Stimulated activated naive B cell treated with anti-CD40 and anti-IgM and Interleukin-4, amounts not matched to agents 10 μg/mL and 1 μg/mL and 100 μg/mL, for 72 hours (primary cell): ENCODE measurements at regions not wholly inside any gene's neighbourhood (a gene's known extent, or its start where the extent isn't known, plus 50 kb on each side); places are given as distances from the start of the nearest gene placed in this dataset.

ENCODE experiments used
- ATAC-seq, 2 donors: fragments of 150-1000 bp; cut with Tn5 transposase; replicated peaks; 2 replicates each; pipeline ENCODE4 v1.10.0; 2021; ENCODE audit warnings: moderate library complexity in 1 of 2
- DNase-seq: peaks from one replicate; pipeline ENCODE4 v3.0.0; 2021
- H3K27ac Mint-ChIP-seq: one replicate; pipeline ENCODE4 v1.8.0; 2022; ENCODE audit warnings: mild to moderate bottlenecking, mixed read lengths
- H3K27me3 Mint-ChIP-seq, 2 donors: one replicate each; pipeline ENCODE4 v1.8.0; 2022; ENCODE audit warnings: mixed read lengths in 2 of 2
- H3K36me3 Mint-ChIP-seq, 2 donors: one replicate each; pipeline ENCODE4 v1.8.0; 2022; ENCODE audit warnings: mixed read lengths in 2 of 2, mild to moderate bottlenecking in 1 of 2
- H3K4me1 Mint-ChIP-seq, 2 donors: one replicate each; pipeline ENCODE4 v1.8.0; 2022; ENCODE audit warnings: mixed read lengths in 2 of 2, mild to moderate bottlenecking in 1 of 2
- H3K4me3 Mint-ChIP-seq, 2 donors: one replicate each; pipeline ENCODE4 v1.8.0; 2022; ENCODE audit warnings: mild to moderate bottlenecking in 2 of 2, mixed read lengths in 2 of 2, moderate library complexity in 1 of 2
- H3K9me3 Mint-ChIP-seq, 2 donors: one replicate each; pipeline ENCODE4 v1.8.0; 2022; ENCODE audit warnings: mixed read lengths in 2 of 2, mild to moderate bottlenecking in 1 of 2

DNA sequence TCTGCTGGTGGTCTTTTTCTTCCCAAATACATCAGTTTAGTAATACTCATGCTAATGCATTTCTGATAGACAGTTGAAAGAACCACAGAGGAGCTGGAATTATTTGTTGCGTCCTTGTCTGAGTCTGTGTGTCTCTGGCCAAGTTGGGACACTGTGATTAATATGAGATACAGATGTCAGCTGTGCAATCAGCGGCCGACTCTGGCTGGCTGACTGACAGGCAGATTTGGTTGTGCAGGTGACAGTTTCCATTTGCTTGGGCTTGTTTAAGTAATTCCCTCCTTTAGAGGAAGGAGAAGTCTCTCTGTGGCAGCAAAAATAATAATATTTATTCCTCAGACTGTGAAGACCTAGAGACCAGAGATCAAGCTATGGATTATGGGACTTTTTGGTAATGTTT is 176.2 kb upstream of the CHRM2 start:
- no peaks in the 10 kb centered on the region for H3K27me3 Mint-ChIP-seq
- no peak overlapping the region for H3K27ac Mint-ChIP-seq
- DNase-seq (no peak), ATAC-seq (no peak)
- H3K4me3 Mint-ChIP-seq, result no peak overlapping the region
- H3K36me3 Mint-ChIP-seq, result no peaks in the 10 kb centered on the region
- H3K4me1 Mint-ChIP-seq, result no peaks in the 10 kb centered on the region
- H3K9me3 Mint-ChIP-seq, result peaks cover 0 to 4% of the 10 kb centered on the region in 2 donors

DNA sequence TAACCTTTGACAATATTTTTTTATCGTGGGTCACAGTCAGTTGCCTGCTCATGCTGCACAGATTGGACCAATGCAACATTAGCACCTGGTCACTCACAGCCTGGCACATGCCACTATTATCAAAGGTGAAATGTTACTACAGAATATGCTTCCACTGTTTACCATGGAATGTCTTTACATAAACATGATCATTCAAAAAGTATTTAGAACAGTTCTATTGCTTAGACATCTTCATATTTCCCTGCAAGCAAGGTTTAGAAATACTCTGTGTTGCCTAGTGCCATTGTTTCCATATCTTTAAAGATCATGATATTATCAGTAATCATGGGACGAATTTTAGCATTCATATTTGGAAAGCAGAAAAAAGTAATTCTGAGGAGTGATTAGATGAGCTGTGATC is 179.9 kb upstream of the CHRM2 start:
- DNase-seq (no peak), ATAC-seq (no peak)
- H3K4me3 Mint-ChIP-seq, result no peak overlapping the region
- no peaks in the 10 kb centered on the region for H3K36me3 Mint-ChIP-seq
- H3K9me3 Mint-ChIP-seq, result no peaks in the 10 kb centered on the region
- H3K27ac Mint-ChIP-seq, result no peak overlapping the region
- no peaks in the 10 kb centered on the region for H3K27me3 Mint-ChIP-seq
- no peaks in the 10 kb centered on the region for H3K4me1 Mint-ChIP-seq

- Mint-ChIP-seq H3K36me3 (no peaks in the 10 kb centered on the region), H3K27ac (no peak overlapping the region), H3K4me1 (no peaks in the 10 kb centered on the region), H3K27me3 (no peaks in the 10 kb centered on the region), H3K4me3 (no peak overlapping the region), H3K9me3 (no peaks in the 10 kb centered on the region)
- ATAC-seq (no peak), DNase-seq (no peak)
Measured at GRCh38 chr7:136687693-136688322, 180.6 kb upstream of the CHRM2 start.

- H3K27ac Mint-ChIP-seq, result no peak overlapping the region
- no peaks in the 10 kb centered on the region for H3K27me3 Mint-ChIP-seq
- H3K9me3 Mint-ChIP-seq, result no peaks in the 10 kb centered on the region
- ATAC-seq (no peak), DNase-seq (no peak)
- H3K36me3 Mint-ChIP-seq, result no peaks in the 10 kb centered on the region
- H3K4me3 Mint-ChIP-seq, result no peak overlapping the region
- no peaks in the 10 kb centered on the region for H3K4me1 Mint-ChIP-seq
Measured at GRCh38 chr7:136685501-136686173, 182.8 kb upstream of the CHRM2 start.

- no peaks in the 10 kb centered on the region for H3K36me3 Mint-ChIP-seq
- H3K4me1 Mint-ChIP-seq, result no peaks in the 10 kb centered on the region
- H3K27ac Mint-ChIP-seq, result no peak overlapping the region
- DNase-seq (no peak), ATAC-seq (no peak)
- H3K9me3 Mint-ChIP-seq, result peaks cover 12 to 15% of the 10 kb centered on the region in 2 donors
- H3K27me3 Mint-ChIP-seq, result no peaks in the 10 kb centered on the region
- no peak overlapping the region for H3K4me3 Mint-ChIP-seq
Measured at GRCh38 chr7:136677471-136678365, 190.7 kb upstream of the CHRM2 start.

- Mint-ChIP-seq H3K27ac (no peak overlapping the region), H3K4me3 (no peak overlapping the region), H3K36me3 (peaks cover 0 to 2% of the 10 kb centered on the region in 2 donors), H3K27me3 (no peaks in the 10 kb centered on the region), H3K4me1 (no peaks in the 10 kb centered on the region), H3K9me3 (peaks cover 13 to 18% of the 10 kb centered on the region in 2 donors)
- ATAC-seq (no peak), DNase-seq (no peak)
Measured at GRCh38 chr7:136667584-136667983, 200.9 kb upstream of the CHRM2 start.

GRCh38 chr7:136665878-136666509 is 202.5 kb upstream of the CHRM2 start:
- Mint-ChIP-seq H3K27me3 (no peaks in the 10 kb centered on the region), H3K36me3 (peaks cover 0 to 2% of the 10 kb centered on the region in 2 donors), H3K4me3 (no peak overlapping the region), H3K9me3 (peaks cover 7 to 8% of the 10 kb centered on the region in 2 donors), H3K4me1 (no peaks in the 10 kb centered on the region), H3K27ac (no peak overlapping the region)
- no peak for ATAC-seq
- no peak for DNase-seq

DNA sequence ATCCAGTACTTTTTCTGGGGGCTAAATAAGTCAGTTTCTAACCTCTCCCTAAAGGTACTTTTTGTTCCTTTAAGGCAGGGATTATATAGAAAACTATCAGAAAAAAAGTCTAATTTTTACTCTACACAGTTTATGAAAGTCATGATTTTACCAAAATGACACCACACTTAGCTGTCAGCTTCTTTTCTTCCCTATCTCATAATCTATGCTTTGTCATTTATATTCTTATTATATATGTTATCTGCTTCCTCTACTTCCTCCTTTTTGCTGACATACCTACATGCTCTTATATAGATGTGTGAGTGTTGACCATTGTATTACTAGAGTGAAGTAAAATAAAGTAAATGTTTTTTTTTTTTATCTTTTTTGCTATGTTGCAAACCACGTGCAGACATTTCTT is 203.9 kb upstream of the CHRM2 start:
- Mint-ChIP-seq H3K9me3 (peaks cover 0 to 6% of the 10 kb centered on the region in 2 donors), H3K36me3 (no peaks in the 10 kb centered on the region), H3K4me1 (no peaks in the 10 kb centered on the region), H3K27ac (no peak overlapping the region), H3K27me3 (no peaks in the 10 kb centered on the region), H3K4me3 (no peak overlapping the region)
- DNase-seq, result no peak
- no peak for ATAC-seq

- H3K27ac Mint-ChIP-seq, result no peak overlapping the region
- no peaks in the 10 kb centered on the region for H3K4me1 Mint-ChIP-seq
- ATAC-seq (no peak), DNase-seq (no peak)
- no peaks in the 10 kb centered on the region for H3K36me3 Mint-ChIP-seq
- H3K9me3 Mint-ChIP-seq, result peaks cover 3 to 5% of the 10 kb centered on the region in 2 donors
- H3K27me3 Mint-ChIP-seq, result no peaks in the 10 kb centered on the region
- H3K4me3 Mint-ChIP-seq, result no peak overlapping the region
Measured at GRCh38 chr7:136657482-136657921, 210.9 kb upstream of the CHRM2 start.

GRCh38 chr7:136656516-136656915 is 211.9 kb upstream of the CHRM2 start:
- ATAC-seq (no peak), DNase-seq (no peak)
- Mint-ChIP-seq H3K36me3 (no peaks in the 10 kb centered on the region), H3K4me3 (no peak overlapping the region), H3K9me3 (peaks cover 3 to 5% of the 10 kb centered on the region in 2 donors), H3K27me3 (no peaks in the 10 kb centered on the region), H3K27ac (no peak overlapping the region), H3K4me1 (no peaks in the 10 kb centered on the region)

- H3K9me3 Mint-ChIP-seq, result peaks cover 3 to 5% of the 10 kb centered on the region in 2 donors
- no peaks in the 10 kb centered on the region for H3K27me3 Mint-ChIP-seq
- no peaks in the 10 kb centered on the region for H3K36me3 Mint-ChIP-seq
- no peak for ATAC-seq
- H3K4me1 Mint-ChIP-seq, result no peaks in the 10 kb centered on the region
- no peak overlapping the region for H3K27ac Mint-ChIP-seq
- no peak overlapping the region for H3K4me3 Mint-ChIP-seq
- no peak for DNase-seq
Measured at GRCh38 chr7:136655414-136655813, 213.0 kb upstream of the CHRM2 start.

DNA sequence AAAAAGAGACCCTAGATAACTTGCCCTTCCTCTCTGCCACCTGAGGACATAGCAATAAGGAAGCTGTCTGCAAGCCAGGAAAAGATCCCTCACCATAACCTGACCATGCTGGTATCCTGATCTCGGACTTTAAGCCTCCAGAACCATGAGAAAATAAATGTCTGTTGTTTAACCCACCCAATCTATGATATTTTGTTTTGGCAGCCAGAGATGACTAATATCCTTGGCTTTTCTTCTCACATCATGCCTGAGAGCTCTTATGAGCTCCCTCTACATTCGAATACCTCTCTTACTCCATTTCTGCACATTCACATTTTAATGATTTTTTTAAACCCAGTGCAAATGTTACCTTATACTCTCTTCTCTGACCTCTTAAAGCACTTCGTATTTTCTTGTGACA is 214.0 kb upstream of the CHRM2 start:
- Mint-ChIP-seq H3K4me3 (no peak overlapping the region), H3K9me3 (peaks cover 5 to 6% of the 10 kb centered on the region in 2 donors), H3K27ac (no peak overlapping the region), H3K4me1 (no peaks in the 10 kb centered on the region), H3K36me3 (no peaks in the 10 kb centered on the region), H3K27me3 (no peaks in the 10 kb centered on the region)
- ATAC-seq (no peak), DNase-seq (no peak)

DNA sequence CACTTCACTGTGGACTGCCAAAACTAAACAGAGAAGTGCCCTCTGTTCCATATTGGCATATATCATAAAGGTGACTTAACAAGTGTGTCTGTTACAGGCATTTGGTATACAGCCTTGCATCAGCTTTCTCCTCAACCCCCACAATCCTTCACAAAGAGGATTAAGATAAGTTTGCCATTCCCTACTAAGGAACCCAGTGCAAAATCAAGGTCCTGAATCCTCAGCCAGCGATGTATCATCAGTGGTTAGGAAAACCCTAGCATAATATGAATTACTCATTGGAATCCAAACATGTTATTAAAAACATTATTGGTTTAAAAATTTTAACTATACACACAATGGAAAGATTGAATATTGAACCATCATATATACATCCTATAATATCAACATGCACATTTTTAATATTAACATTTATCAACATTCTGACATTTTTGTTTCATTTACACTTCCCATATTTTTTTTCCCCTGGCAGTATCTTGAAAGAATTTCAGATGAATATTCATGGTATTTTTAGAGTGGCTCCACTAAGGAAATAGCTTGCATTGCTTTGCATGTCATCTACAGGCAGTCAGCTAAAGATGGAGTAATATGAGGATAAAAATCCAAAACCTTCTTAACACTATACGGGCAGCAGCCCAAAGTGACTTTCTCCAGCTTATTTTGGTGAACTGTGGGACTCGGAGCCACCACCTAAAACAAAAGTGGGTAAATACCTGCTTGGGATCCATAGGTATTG is 215.6 kb upstream of the CHRM2 start:
- Mint-ChIP-seq H3K9me3 (peaks cover 5 to 7% of the 10 kb centered on the region in 2 donors), H3K27ac (no peak overlapping the region), H3K4me3 (no peak overlapping the region), H3K36me3 (no peaks in the 10 kb centered on the region), H3K4me1 (no peaks in the 10 kb centered on the region), H3K27me3 (no peaks in the 10 kb centered on the region)
- DNase-seq (no peak), ATAC-seq (no peak)

GRCh38 chr7:136640977-136641376 is 227.5 kb upstream of the CHRM2 start:
- H3K9me3 Mint-ChIP-seq, result no peaks in the 10 kb centered on the region
- ATAC-seq, result no peak
- no peaks in the 10 kb centered on the region for H3K36me3 Mint-ChIP-seq
- no peak overlapping the region for H3K4me3 Mint-ChIP-seq
- no peaks in the 10 kb centered on the region for H3K27me3 Mint-ChIP-seq
- DNase-seq, result no peak
- H3K4me1 Mint-ChIP-seq, result no peaks in the 10 kb centered on the region
- no peak overlapping the region for H3K27ac Mint-ChIP-seq
